HepG2 (cell line): ENCODE measurements at regions not wholly inside any gene's neighbourhood (a gene's known extent, or its start where the extent isn't known, plus 50 kb on each side); places are given as distances from the start of the nearest gene placed in this dataset.

Experiments
- ATAC-seq: fragments of 200-7000 bp; cut with Tn5 transposase; 3 replicates; pipeline ENCODE4 v1.9.1; 2020; ENCODE audit warnings: mild to moderate bottlenecking, moderate library complexity
- BruUV-seq: library from RNA; stranded (reverse); fragments of 400-500 nt; replicated peaks from 2 replicates; lab custom pipeline; 2021; lab: Mats Ljungman, UMichigan
- CTCF ChIA-PET: fragments of 300-600 bp; formaldehyde crosslinking; extraction: SDS; loops from one replicate; lab custom pipeline; 2021; ENCODE audit warnings: low total read pairs, inconsistent platforms, low intra/inter-chr PET ratio; lab: Yijun Ruan, JAX
- POLR2A ChIA-PET: fragments of 350-600 bp; sonication (Branson Sonifier 250); formaldehyde crosslinking; loops from one replicate; lab custom pipeline; 2020; ENCODE audit warnings: antibody characterized with exemption, inconsistent platforms; lab: Yijun Ruan, JAX
- DNase-seq: peaks from one replicate; pipeline ENCODE4 v3.0.0-alpha.2; 2015; ENCODE audit warnings: low spot score
- FAIRE-seq: peaks from 3 replicates; lab custom pipeline; 2011; peaks lifted over from hg19 to GRCh38; lab: Jason Lieb, UNC
- H2AFZ ChIP-seq: one replicate; pipeline ENCODE4 v1.6.1; 2011; ENCODE audit warnings: low read length, inconsistent platforms
- H3K27ac ChIP-seq: fragments of 300-600 bp; 3 replicates; pipeline ENCODE4 v1.8.0; 2011; ENCODE audit warnings: mixed run types, mild to moderate bottlenecking, mixed read lengths, low read length, inconsistent platforms; ENCODE audit not compliant: insufficient read depth; ENCODE audit errors: extremely low read length
- H3K27me3 ChIP-seq, 2 experiments: fragments of 200-600 bp in 1 of 2; 2 replicates in 1 of 2; 3 replicates in 1 of 2; pipeline versions ENCODE4 v1.6.0 to v1.8.0; 2011; ENCODE audit warnings: low read length in 2 of 2, mild to moderate bottlenecking in 2 of 2, moderate library complexity in 2 of 2, inconsistent platforms in 1 of 2; ENCODE audit not compliant: insufficient read depth in 2 of 2, control insufficient read depth in 1 of 2
- H3K36me3 ChIP-seq, 2 experiments: fragments of 200-600 bp in 1 of 2; replicated peaks in 1 of 2; 2 replicates in 1 of 2; 3 replicates in 1 of 2; pipeline versions ENCODE4 v1.5.1 to v1.8.0; 2011; ENCODE audit warnings: low read length in 2 of 2, inconsistent platforms in 1 of 2; ENCODE audit not compliant: insufficient read depth in 2 of 2, control insufficient read depth in 1 of 2
- H3K4me1 ChIP-seq: 2 replicates; pipeline ENCODE4 v1.5.1; 2012; ENCODE audit warnings: low read length, inconsistent platforms; ENCODE audit not compliant: insufficient read depth
- H3K4me2 ChIP-seq: 2 replicates; pipeline ENCODE4 v1.6.0; 2011; ENCODE audit warnings: low read depth, low read length, inconsistent platforms
- H3K4me3 ChIP-seq, 3 experiments: fragments of 200-600 bp in 1 of 3; sonication (generic), shearing (Covaris generic) in 1 of 3; replicated peaks in 1 of 3; 2 replicates each; pipeline ENCODE4 v1.5.1; 2011 to 2016; ENCODE audit warnings: low read length in 3 of 3, inconsistent platforms in 2 of 3, low read depth in 2 of 3, mild to moderate bottlenecking in 2 of 3, control low read depth in 1 of 3, mixed read lengths in 1 of 3; ENCODE audit not compliant: insufficient read depth in 1 of 3
- H3K79me2 ChIP-seq: one replicate; pipeline ENCODE4 v1.6.1; 2011; ENCODE audit warnings: low read length, inconsistent platforms; ENCODE audit not compliant: insufficient read depth
- H3K9ac ChIP-seq: 2 replicates; pipeline ENCODE4 v1.6.0; 2011; ENCODE audit warnings: mild to moderate bottlenecking, low read depth, low read length, inconsistent platforms; ENCODE audit not compliant: insufficient read depth
- H3K9me3 ChIP-seq: 2 replicates; pipeline ENCODE4 v1.5.1; 2012; ENCODE audit warnings: mild to moderate bottlenecking, low read length
- H4K20me1 ChIP-seq: 2 replicates; pipeline ENCODE4 v1.6.0; 2011; ENCODE audit warnings: inconsistent platforms, mild to moderate bottlenecking, low read length, moderate library complexity; ENCODE audit not compliant: insufficient read depth
- DRAP1 ChIP-seq: IDR thresholded peaks from 2 replicates; pipeline ENCODE4 v1.6.1; 2016; ENCODE audit warnings: missing genetic modification reagents, missing compliant biosample characterization
- FOXO4 ChIP-seq: sonication (generic); formaldehyde crosslinking; conservative IDR thresholded peaks from 2 replicates; pipeline ENCODE4 v1.8.1; 2023; ENCODE audit warnings: missing genetic modification reagents
- GATA4 ChIP-seq: sonication (generic); IDR thresholded peaks from 2 replicates; pipeline ENCODE4 v1.6.1; 2016; ENCODE audit warnings: antibody characterized with exemption, low read depth, borderline replicate concordance
- ISX ChIP-seq: sonication (generic); formaldehyde crosslinking; conservative IDR thresholded peaks from 2 replicates; pipeline ENCODE4 v1.5.0; 2020; ENCODE audit warnings: missing genetic modification reagents
- JUNB ChIP-seq: sonication (generic); formaldehyde crosslinking; IDR thresholded peaks from 2 replicates; pipeline ENCODE4 v1.8.0; 2022; ENCODE audit warnings: missing genetic modification reagents, mild to moderate bottlenecking, borderline replicate concordance
- MATR3 ChIP-seq: sonication (generic); formaldehyde crosslinking; IDR thresholded peaks from 2 replicates; pipeline ENCODE4 v1.4.0; 2020; ENCODE audit warnings: missing genetic modification reagents
- NFATC3 ChIP-seq: sonication (generic); formaldehyde crosslinking; IDR thresholded peaks from 2 replicates; pipeline ENCODE4 v1.5.1; 2020; ENCODE audit warnings: mild to moderate bottlenecking, missing genetic modification reagents
- PCBP1 ChIP-seq: fragments of 200-400 bp; formaldehyde crosslinking; IDR thresholded peaks from 2 replicates; pipeline ENCODE4 v1.6.1; 2017; ENCODE audit warnings: mild to moderate bottlenecking, low read depth, low read length, borderline replicate concordance
- RARA ChIP-seq: IDR thresholded peaks from 2 replicates; pipeline ENCODE4 v1.6.1; 2016; ENCODE audit warnings: missing genetic modification reagents, missing compliant biosample characterization
- RNF219 ChIP-seq: sonication (generic); formaldehyde crosslinking; IDR thresholded peaks from 2 replicates; pipeline ENCODE4 v1.5.0; 2020; ENCODE audit warnings: mild to moderate bottlenecking, missing genetic modification reagents
- SMARCC2 ChIP-seq: fragments of 450-650 bp; IDR thresholded peaks from 2 replicates; pipeline ENCODE4 v1.6.1; 2017; ENCODE audit warnings: antibody characterized with exemption, mild to moderate bottlenecking
- SNAI1 ChIP-seq: sonication (generic); formaldehyde crosslinking; IDR thresholded peaks from 2 replicates; pipeline ENCODE4 v1.5.0; 2020; ENCODE audit warnings: mild to moderate bottlenecking, missing genetic modification reagents, borderline replicate concordance
- TSC22D2 ChIP-seq: sonication (generic); formaldehyde crosslinking; IDR thresholded peaks from 2 replicates; pipeline ENCODE4 v1.5.1; 2020; ENCODE audit warnings: missing genetic modification reagents, mild to moderate bottlenecking, borderline replicate concordance
- ZC3H13 ChIP-seq: sonication (generic); formaldehyde crosslinking; IDR thresholded peaks from 2 replicates; pipeline ENCODE4 v1.8.1; 2023; ENCODE audit warnings: mild to moderate bottlenecking, missing genetic modification reagents, moderate library complexity
- ZNF326 ChIP-seq: sonication (generic); formaldehyde crosslinking; IDR thresholded peaks from 2 replicates; pipeline ENCODE4 v1.4.0; 2020; ENCODE audit warnings: missing genetic modification reagents, borderline replicate concordance
- ZNF333 ChIP-seq: sonication (generic); formaldehyde crosslinking; IDR thresholded peaks from 2 replicates; pipeline ENCODE4 v1.4.0; 2020; ENCODE audit warnings: mild to moderate bottlenecking, missing genetic modification reagents, borderline replicate concordance
- ZNF766 ChIP-seq: sonication (generic); formaldehyde crosslinking; IDR thresholded peaks from 2 replicates; pipeline ENCODE4 v1.5.0; 2020; ENCODE audit warnings: missing genetic modification reagents, borderline replicate concordance
- ZNF891 ChIP-seq: sonication (generic); formaldehyde crosslinking; IDR thresholded peaks from 2 replicates; pipeline ENCODE4 v1.5.0; 2020; ENCODE audit warnings: mild to moderate bottlenecking, missing genetic modification reagents
- ZSCAN5A ChIP-seq: sonication (generic); formaldehyde crosslinking; IDR thresholded peaks from 2 replicates; pipeline ENCODE4 v1.8.0; 2022; ENCODE audit warnings: mild to moderate bottlenecking, missing genetic modification reagents, borderline replicate concordance
- WGBS: methylation state at CpG from one replicate; pipeline ENCODE4 v1.1.6; 2017; ENCODE audit warnings: low lambda C conversion rate; 5-methylcytosine and 5-hydroxymethylcytosine counted together
- in situ Hi-C: cut with HindIII; loops from 2 replicates; pipeline ENCODE4 v1.10.0; 2017; ENCODE audit warnings: low pct_unique_long_range_greater_than_20kb; ENCODE audit not compliant: extremely low pct_ligation_motif_present
- intact Hi-C: fragments of 100-400 bp; cut with micrococcal nuclease; formaldehyde crosslinking; loops from one replicate; pipeline ENCODE4 v1.10.0; 2022; ENCODE audit not compliant: unreplicated experiment

- TF ChIP-seq MATR3 (CRISPR knock-in tag) (no peak), SMARCC2 (no peak), SNAI1 (CRISPR knock-in tag) (no peak), FOXO4 (CRISPR knock-in tag) (no peak), ZNF333 (CRISPR knock-in tag) (no peak)
- TF ChIP-seq, all 625 proteins: peak for 0
These were observed 368.4 kb downstream of the THBS2 start (continued) for GRCh38 chr6:168885196-168885595.

GRCh38 chr6:168884646-168885086, 369.0 kb downstream of the THBS2 start:
- peak; percentile 42 for FAIRE-seq
- DNase-seq: peak; percentile 32
- TF ChIP-seq JUNB (CRISPR knock-in tag) (no peak), ZNF766 (CRISPR knock-in tag) (peak; percentile 65; the same call in 1 of the 2 replicates), PCBP1 (no peak), RNF219 (no peak), NFATC3 (CRISPR knock-in tag) (0 out of 2 replicates have a peak, but pooled peaks have one; percentile 39), ZSCAN5A (CRISPR knock-in tag) (no peak), TSC22D2 (CRISPR knock-in tag) (no peak), ISX (CRISPR knock-in tag) (no peak), DRAP1 (CRISPR knock-in tag) (no peak), ZNF326 (CRISPR knock-in tag) (no peak), RARA (CRISPR knock-in tag) (no peak), ZNF891 (0 out of 2 replicates have a peak, but pooled peaks have one; percentile 65), ZC3H13 (CRISPR knock-in tag) (no peak), GATA4 (no peak)

More at GRCh38 chr6:168884646-168885086, 369.0 kb downstream of the THBS2 start:
- Histone ChIP-seq H3K4me2 (no peak overlapping the region), H4K20me1 (no peaks in the 10 kb centered on the region; the same call in 1 of the 2 replicates), H3K9ac (no peak overlapping the region), H3K9me3 (no peaks in the 10 kb centered on the region), H3K4me1 (0 out of 2 replicates have a peak, but pooled peaks cover 4% of the 10 kb centered on the region), H3K36me3 (no peaks in the 10 kb centered on the region), H3K27me3 (peaks cover 6 to 76% of the 10 kb centered on the region in 2 experiments; a peak in 4 of 5 replicates), H3K27ac (no peak overlapping the region), H3K79me2 (no peaks in the 10 kb centered on the region), H3K4me3 (no peak overlapping the region), H2AFZ (no peak overlapping the region)
- POLR2A ChIA-PET: no interaction called here
- intact Hi-C loops: loop anchor here (10.0 kb wide), 1 partner anchor 730 kb away; no protein-coding TSS in a partner anchor
- in situ Hi-C loops: loop anchor here (5.0 to 10.0 kb wide), 2 partner anchors 512 to 730 kb away; no protein-coding TSS in a partner anchor
- CTCF ChIA-PET: interaction anchor here (1.2 to 2.8 kb wide), 2 partner anchors 515 to 734 kb away, joined by 6 to 42 read pairs; no protein-coding TSS in a partner anchor
- BruUV-seq: no TSS peak
- WGBS: 34% methylated on average over 13 of the region's 37 CpGs
- peak; percentile 94 for ATAC-seq
